GM21390 (cell line): ENCODE measurements at regions not wholly inside any gene's neighbourhood (a gene's known extent, or its start where the extent isn't known, plus 50 kb on each side); places are given as distances from the start of the nearest gene placed in this dataset.

Experiments
- ATAC-seq: cut with Tn5 transposase; IDR thresholded peaks from one replicate; pipeline ENCODE4 v1.9.1; 2021; ENCODE audit not compliant: unreplicated experiment

DNA sequence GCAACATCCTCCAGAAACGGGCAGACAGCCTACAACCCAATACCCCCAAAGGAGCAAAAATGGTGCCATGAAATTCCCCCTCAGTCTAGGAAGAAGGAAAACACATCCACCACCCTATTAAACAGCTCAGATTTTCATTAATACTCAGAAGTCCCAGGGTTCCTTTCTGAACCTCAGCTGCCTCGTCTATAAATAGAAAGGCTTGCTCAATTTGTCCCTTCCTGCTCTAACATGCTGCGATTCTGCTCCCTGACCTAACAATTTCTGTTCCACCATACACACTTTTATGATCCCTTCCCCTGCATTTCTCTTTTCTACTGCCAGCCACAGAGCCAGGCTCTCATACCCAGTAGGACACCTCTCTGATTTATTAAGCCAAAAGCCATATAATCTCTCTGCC is 68.1 kb downstream of the MTERF1 start:
- no peak for ATAC-seq

DNA sequence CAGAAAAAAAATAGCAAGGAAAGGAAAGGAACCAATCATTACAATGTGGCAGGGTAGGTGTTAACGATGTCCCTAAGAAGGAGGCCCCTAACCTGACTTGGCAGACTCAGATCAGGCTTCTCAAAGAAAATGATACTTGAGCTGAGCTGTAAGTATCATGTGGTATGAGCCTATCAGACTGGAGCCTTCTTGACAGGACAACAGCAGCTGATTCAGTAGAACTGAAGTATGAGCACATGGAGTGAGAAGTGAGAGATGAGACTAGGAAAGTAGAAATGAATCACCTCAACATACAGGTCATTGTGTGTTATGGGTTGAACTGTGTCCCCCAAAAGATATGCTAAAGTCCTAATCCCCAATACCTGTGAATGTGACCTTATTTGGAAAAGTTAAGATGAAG is 66.3 kb downstream of the MTERF1 start:
- peak; percentile 88 for ATAC-seq
